ENCODE measurements at regions not wholly inside any gene's neighbourhood (a gene's known extent, or its start where the extent isn't known, plus 50 kb on each side); places are given as distances from the start of the nearest gene placed in this dataset.
A peak's percentile ranks its signal among the peaks of the same experiment; 100 is the strongest.

DNA sequence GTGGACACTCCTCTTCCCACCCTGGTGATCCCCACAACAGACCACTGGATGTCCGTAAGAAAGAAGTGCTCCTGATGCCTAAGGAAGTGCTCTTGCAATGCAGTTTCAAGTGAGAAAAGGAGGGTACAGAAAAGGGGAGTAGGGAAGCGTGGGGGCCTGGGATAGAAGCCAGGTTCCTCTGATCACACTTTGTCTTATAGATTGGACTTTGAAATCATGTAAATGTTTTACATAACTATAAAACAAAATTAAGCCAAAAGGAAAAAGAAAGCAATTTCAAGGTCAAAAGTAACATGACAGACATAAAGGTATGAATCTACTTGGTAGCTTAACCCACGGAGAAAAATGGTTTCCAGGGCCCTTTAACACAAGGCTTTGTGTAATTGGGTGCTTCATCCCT, 107.3 kb upstream of the TRPM1 start:
- Histone ChIP-seq H3K27ac (no peak overlapping the region), H3K4me3 (no peak overlapping the region), H3K4me1 (peaks cover 25% of the 10 kb centered on the region), H3K9me3 (no peaks in the 10 kb centered on the region), H3K36me3 (no peaks in the 10 kb centered on the region), H3K27me3 (no peaks in the 10 kb centered on the region)
- peak in 1 of 2 donors; percentile 12 for DNase-seq (ENCODE audit: low spot score in 2 of 2)
- no peak for TF ChIP-seq POLR2A (IDR thresholded peaks at IDR 0.05)
- TF ChIP-seq POLR2AphosphoS5 (IDR thresholded peaks at IDR 0.05), result no peak
- TF ChIP-seq, protein P1, sequence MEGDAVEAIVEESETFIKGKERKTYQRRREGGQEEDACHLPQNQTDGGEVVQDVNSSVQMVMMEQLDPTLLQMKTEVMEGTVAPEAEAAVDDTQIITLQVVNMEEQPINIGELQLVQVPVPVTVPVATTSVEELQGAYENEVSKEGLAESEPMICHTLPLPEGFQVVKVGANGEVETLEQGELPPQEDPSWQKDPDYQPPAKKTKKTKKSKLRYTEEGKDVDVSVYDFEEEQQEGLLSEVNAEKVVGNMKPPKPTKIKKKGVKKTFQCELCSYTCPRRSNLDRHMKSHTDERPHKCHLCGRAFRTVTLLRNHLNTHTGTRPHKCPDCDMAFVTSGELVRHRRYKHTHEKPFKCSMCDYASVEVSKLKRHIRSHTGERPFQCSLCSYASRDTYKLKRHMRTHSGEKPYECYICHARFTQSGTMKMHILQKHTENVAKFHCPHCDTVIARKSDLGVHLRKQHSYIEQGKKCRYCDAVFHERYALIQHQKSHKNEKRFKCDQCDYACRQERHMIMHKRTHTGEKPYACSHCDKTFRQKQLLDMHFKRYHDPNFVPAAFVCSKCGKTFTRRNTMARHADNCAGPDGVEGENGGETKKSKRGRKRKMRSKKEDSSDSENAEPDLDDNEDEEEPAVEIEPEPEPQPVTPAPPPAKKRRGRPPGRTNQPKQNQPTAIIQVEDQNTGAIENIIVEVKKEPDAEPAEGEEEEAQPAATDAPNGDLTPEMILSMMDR (IDR thresholded peaks at IDR 0.05), result no peak
- no peak for TF ChIP-seq EP300 (IDR thresholded peaks at IDR 0.05)
- WGBS, result 90% methylated on average over 3 of the region's 3 CpGs

DNA sequence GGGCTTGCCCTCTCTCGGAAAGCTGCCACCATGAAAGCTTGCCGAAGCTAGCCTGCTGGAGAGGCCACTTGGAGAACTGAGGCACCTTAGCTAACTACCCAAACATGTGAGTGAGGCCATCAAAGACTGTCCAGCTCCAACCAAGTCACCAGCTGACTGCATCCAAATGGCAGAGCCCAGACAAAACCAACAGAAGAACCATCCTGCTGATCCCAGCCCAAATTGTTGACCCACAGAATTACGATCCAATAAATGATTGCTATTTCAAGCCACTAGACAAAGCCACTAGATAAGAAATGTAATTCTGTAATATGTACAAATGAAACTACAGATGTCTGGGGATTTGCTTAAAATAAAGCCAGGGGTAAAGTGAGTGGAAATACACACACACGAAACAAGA, 109.8 kb upstream of the TRPM1 start:
- no peak overlapping the region for H3K4me3 ChIP-seq
- DNase-seq (ENCODE audit: low spot score in 2 of 2), result peak in 1 of 2 donors; percentile 34
- 60% methylated on average over 4 of the region's 4 CpGs for WGBS
- no peaks in the 10 kb centered on the region for H3K36me3 ChIP-seq
- peaks cover 48% of the 10 kb centered on the region for H3K4me1 ChIP-seq
- H3K9me3 ChIP-seq, result no peaks in the 10 kb centered on the region
- no peak for TF ChIP-seq POLR2AphosphoS5 (IDR thresholded peaks at IDR 0.05)
- TF ChIP-seq POLR2A (IDR thresholded peaks at IDR 0.05), result no peak
- TF ChIP-seq, protein P1 (IDR thresholded peaks at IDR 0.05), result no peak
- TF ChIP-seq EP300 (IDR thresholded peaks at IDR 0.05), result no peak
- H3K27me3 ChIP-seq, result no peaks in the 10 kb centered on the region
- peak overlapping the region; percentile 78 for H3K27ac ChIP-seq

DNA sequence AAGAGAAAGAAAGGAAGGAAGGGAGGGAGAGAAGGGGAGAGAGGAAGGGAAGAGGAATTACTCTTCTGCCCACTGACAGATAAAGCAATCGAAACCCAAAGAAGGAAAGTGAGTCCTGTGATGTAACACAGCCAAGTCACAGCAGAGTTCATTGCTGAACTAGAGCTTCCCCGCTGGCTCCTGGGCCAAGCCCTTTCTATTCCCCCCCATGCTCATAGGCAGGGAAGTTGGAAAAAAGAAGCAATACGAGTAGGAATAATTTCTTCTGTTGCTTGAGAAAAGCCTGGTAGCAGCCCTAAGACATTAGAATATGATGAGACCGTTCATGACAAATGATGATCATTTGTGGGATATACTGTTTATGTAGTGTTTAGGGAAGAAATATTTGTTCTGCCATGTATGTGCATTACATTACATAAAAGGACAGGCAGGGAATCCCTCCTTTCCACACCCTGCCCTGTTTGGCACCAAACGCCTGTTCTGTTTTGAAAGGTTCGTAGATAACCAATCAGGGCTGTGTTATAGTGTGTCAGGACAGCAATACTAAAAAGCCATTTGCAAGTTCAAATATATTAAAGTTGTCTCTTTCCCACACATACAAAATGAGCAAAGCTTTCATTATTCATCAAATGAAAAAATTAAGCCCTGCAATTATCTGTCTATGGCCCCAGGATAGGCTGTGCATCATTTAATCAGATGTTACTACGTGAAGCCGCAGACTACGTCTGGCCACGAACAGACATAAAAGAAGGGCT, 111.0 kb upstream of the TRPM1 start:
- H3K4me1 ChIP-seq, result peaks cover 56% of the 10 kb centered on the region
- no peaks in the 10 kb centered on the region for H3K36me3 ChIP-seq
- 51% methylated on average over 10 of the region's 10 CpGs for WGBS
- peak overlapping the region; percentile 78 for H3K27ac ChIP-seq
- no peak overlapping the region for H3K4me3 ChIP-seq
- no peaks in the 10 kb centered on the region for H3K27me3 ChIP-seq
- TF ChIP-seq POLR2A (IDR thresholded peaks at IDR 0.05) (no peak), EP300 (IDR thresholded peaks at IDR 0.05) (no peak), POLR2AphosphoS5 (IDR thresholded peaks at IDR 0.05) (no peak)
- TF ChIP-seq, protein P1 (IDR thresholded peaks at IDR 0.05), result no peak
- H3K9me3 ChIP-seq, result no peaks in the 10 kb centered on the region
- DNase-seq (ENCODE audit: low spot score in 2 of 2), result peak in 1 of 2 donors; percentile 40

DNA sequence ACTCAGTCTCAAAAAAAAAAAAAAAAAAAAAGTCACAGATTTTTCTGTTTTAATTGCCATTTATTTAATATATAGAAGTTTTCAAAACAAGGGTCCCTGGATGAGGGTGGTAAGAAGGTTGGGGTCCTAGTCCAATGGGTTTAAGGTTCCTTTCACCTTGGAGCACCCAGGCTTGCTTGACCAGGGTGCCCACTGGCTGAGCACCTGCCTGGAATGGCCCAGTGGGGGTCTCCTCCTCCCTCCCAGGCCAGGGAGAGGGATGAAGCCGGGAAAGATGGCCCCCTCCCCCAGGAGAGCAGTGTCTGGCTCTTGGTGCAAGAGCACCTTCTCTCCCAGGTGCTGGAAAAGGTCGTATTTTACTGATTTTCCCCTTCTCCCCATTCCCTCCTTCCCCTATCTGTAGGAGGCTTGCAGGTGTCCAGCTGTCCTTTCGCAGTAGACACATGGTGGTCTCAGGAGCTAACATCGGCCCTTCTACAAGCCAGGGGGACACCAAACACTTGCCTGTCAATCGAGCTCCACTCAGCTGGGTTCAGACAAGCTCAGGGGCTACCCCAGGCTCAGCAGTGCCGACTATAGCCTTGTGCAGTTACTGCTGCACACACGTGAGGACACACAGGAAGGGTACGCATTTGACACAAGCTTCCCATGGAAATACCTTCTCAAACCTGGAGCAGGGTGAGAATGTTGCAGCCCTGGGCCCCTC, 112.3 kb upstream of the KLF13 start:
- no peak for TF ChIP-seq EP300 (IDR thresholded peaks at IDR 0.05)
- no peak for TF ChIP-seq POLR2A (IDR thresholded peaks at IDR 0.05)
- TF ChIP-seq, protein P1 (IDR thresholded peaks at IDR 0.05), result no peak
- peak overlapping the region; percentile 97 for H3K27ac ChIP-seq
- DNase-seq (ENCODE audit: low spot score in 2 of 2), result peak in 1 of 2 donors; percentile 65
- peaks cover 70% of the 10 kb centered on the region for H3K4me1 ChIP-seq
- H3K9me3 ChIP-seq, result no peaks in the 10 kb centered on the region
- no peaks in the 10 kb centered on the region for H3K36me3 ChIP-seq
- H3K27me3 ChIP-seq, result no peaks in the 10 kb centered on the region
- WGBS, result 65% methylated on average over 8 of the region's 8 CpGs
- H3K4me3 ChIP-seq, result no peak overlapping the region

DNA sequence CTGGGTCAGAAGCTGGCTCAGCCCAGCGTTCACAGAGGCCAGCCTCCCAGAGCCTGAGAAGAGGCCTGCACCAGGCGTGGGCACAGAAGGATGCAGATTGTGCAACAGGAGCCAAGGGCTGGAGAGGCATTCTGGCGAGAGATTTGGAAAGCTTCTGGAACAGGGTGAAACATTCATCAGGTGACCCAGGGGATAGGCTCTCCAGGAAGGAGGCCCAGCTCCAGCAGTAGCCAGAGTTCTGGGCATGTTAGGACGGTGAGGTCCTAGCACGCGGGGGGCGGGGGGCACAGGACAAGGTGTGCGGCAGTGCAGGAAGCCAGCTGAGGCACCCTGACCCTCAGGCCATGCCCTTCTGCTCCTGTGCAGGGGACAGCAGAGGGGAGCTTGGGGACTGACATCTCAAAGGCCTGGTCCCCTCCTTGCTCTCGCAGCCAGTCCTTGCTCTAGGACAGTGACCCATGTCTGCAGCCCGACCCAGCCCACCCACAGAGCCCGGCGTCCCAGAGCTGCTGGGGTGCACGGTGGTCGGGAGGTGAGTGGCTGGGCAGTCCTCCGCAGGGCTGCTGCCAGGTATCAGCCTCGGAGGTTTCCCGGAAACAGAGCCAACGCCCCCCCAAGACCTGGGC, 111.7 kb upstream of the KLF13 start:
- no peaks in the 10 kb centered on the region for H3K36me3 ChIP-seq
- H3K27ac ChIP-seq, result peak overlapping the region; percentile 97
- H3K27me3 ChIP-seq, result no peaks in the 10 kb centered on the region
- H3K4me1 ChIP-seq, result peaks cover 70% of the 10 kb centered on the region
- WGBS, result 38% methylated on average over 3 of the region's 18 CpGs
- no peaks in the 10 kb centered on the region for H3K9me3 ChIP-seq
- TF ChIP-seq POLR2A (IDR thresholded peaks at IDR 0.05) (no peak), EP300 (IDR thresholded peaks at IDR 0.05) (no peak)
- peak in 1 of 2 donors; percentile 81 for DNase-seq (ENCODE audit: low spot score in 2 of 2)
- peak overlapping the region; percentile 65 for H3K4me3 ChIP-seq

Measured in suprapubic skin (tissue), 4 donors.